GM23248 (cell line): ENCODE measurements at regions not wholly inside any gene's neighbourhood (a gene's known extent, or its start where the extent isn't known, plus 50 kb on each side); places are given as distances from the start of the nearest gene placed in this dataset.

Source experiments
- DNase-seq: peaks from one replicate; pipeline ENCODE4 v3.0.0-alpha.2; 2015
- H2AFZ ChIP-seq: fragments of 200-600 bp; sonication (generic); 2 replicates; pipeline ENCODE4 v1.6.1; 2016; ENCODE audit warnings: antibody characterized with exemption
- H3F3A ChIP-seq: fragments of 200-600 bp; sonication (generic); 2 replicates; pipeline ENCODE4 v1.6.1; 2016; ENCODE audit warnings: mild to moderate bottlenecking, antibody characterized with exemption, mixed run types; ENCODE audit not compliant: insufficient read depth
- H3K27ac ChIP-seq: fragments of 200-600 bp; sonication (generic); 2 replicates; pipeline ENCODE4 v1.5.1; 2016; ENCODE audit warnings: mild to moderate bottlenecking
- H3K27me3 ChIP-seq: fragments of 200-600 bp; sonication (generic); replicated peaks from 2 replicates; pipeline ENCODE4 v1.6.1; 2016; ENCODE audit warnings: mild to moderate bottlenecking; ENCODE audit not compliant: insufficient read depth
- H3K36me3 ChIP-seq: fragments of 200-600 bp; sonication (generic); 2 replicates; pipeline ENCODE4 v1.6.1; 2016; ENCODE audit warnings: low read depth, mild to moderate bottlenecking
- H3K4me1 ChIP-seq: fragments of 200-600 bp; sonication (generic); 2 replicates; pipeline ENCODE4 v1.6.1; 2016; ENCODE audit warnings: mild to moderate bottlenecking; ENCODE audit not compliant: insufficient read depth
- H3K4me2 ChIP-seq: fragments of 200-600 bp; sonication (generic); one replicate; pipeline ENCODE4 v1.6.1; 2016; ENCODE audit warnings: mild to moderate bottlenecking; ENCODE audit not compliant: unreplicated experiment
- H3K4me3 ChIP-seq: fragments of 200-600 bp; sonication (generic); 2 replicates; pipeline ENCODE4 v1.5.1; 2016; ENCODE audit warnings: mild to moderate bottlenecking
- H3K79me2 ChIP-seq: fragments of 200-600 bp; sonication (generic); 2 replicates; pipeline ENCODE4 v1.6.1; 2016; ENCODE audit warnings: mild to moderate bottlenecking; ENCODE audit not compliant: insufficient read depth
- H3K9ac ChIP-seq: fragments of 200-600 bp; sonication (generic); 2 replicates; pipeline ENCODE4 v1.6.1; 2016; ENCODE audit warnings: mild to moderate bottlenecking
- H3K9me2 ChIP-seq: fragments of 200-600 bp; sonication (generic); 2 replicates; pipeline ENCODE4 v1.6.1; 2016; ENCODE audit warnings: mixed run types, mild to moderate bottlenecking, moderate library complexity; ENCODE audit not compliant: insufficient read depth
- H3K9me3 ChIP-seq: fragments of 200-600 bp; sonication (generic); one replicate; pipeline ENCODE4 v1.6.1; 2017; ENCODE audit warnings: low read depth
- H4K20me1 ChIP-seq: fragments of 200-600 bp; sonication (generic); 2 replicates; pipeline ENCODE4 v1.6.0; 2016; ENCODE audit not compliant: insufficient read depth
- EZH2 ChIP-seq: fragments of 200-600 bp; sonication (generic); IDR thresholded peaks from 2 replicates; pipeline ENCODE4 v1.6.1; 2018; ENCODE audit warnings: antibody characterized with exemption, mild to moderate bottlenecking; ENCODE audit not compliant: insufficient read depth, poor library complexity, severe bottlenecking
- EZH2phosphoT487 ChIP-seq: fragments of 200-600 bp; sonication (generic); IDR thresholded peaks from 2 replicates; pipeline ENCODE4 v1.6.1; 2018; ENCODE audit warnings: antibody characterized with exemption, moderate library complexity, mild to moderate bottlenecking, low read depth; ENCODE audit not compliant: insufficient read depth
- WGBS, 2 experiments: methylation state at CpG; one replicate each; pipeline ENCODE4 v1.1.6; 2015 to 2017; ENCODE audit warnings: low lambda C conversion rate in 2 of 2, low coverage in 1 of 2; ENCODE audit errors: missing lambda C conversion rate in 2 of 2; 5-methylcytosine and 5-hydroxymethylcytosine counted together
- in situ Hi-C: fragments of 300-500 bp; cut with MboI; formaldehyde crosslinking; loops from 2 replicates; pipeline ENCODE4 v1.15.0; 2020

DNA sequence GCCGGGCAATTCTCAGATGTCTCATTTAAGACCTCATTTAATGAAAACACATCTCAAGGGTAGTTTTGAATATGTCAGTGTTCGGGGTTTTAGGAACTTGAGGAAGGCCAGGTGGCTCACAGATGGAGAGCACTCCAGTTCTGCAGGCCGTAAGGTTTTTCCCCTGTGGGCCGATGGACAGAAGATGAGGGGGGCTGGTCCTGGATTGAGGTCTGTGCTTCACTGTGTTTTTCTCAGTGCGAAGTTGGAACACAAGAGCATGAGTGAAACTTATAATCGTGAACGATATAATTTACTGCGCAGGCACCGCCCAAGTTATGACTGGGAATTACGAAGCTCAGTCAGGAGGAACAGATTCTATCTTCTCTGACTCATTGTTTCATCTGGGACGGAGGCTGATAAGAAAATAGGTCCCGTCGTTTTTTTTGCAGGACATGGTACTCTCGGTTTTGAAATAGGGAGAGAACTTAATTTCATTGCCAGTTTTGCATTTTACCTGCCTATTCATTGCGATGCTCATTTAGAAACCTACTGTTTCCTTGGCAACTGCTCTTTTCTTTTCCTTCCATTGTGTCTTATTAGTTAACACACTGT lies 591.0 kb upstream of the PFKP start:
- DNase-seq: no peak
- no peak overlapping the region for H3K4me2 ChIP-seq
- no peaks in the 10 kb centered on the region for H4K20me1 ChIP-seq
- H2AFZ ChIP-seq: no peak overlapping the region
- WGBS, 2 experiments: 15 to 18% methylated on average over 15 of the region's 15 CpGs
- H3K79me2 ChIP-seq: no peaks in the 10 kb centered on the region
- no peak overlapping the region for H3K27ac ChIP-seq
- no peaks in the 10 kb centered on the region for H3F3A ChIP-seq
- H3K4me3 ChIP-seq: no peak overlapping the region
- H3K9me3 ChIP-seq: no peaks in the 10 kb centered on the region
- H3K9me2 ChIP-seq: no peaks in the 10 kb centered on the region
- no peak overlapping the region for H3K9ac ChIP-seq
- no peaks in the 10 kb centered on the region for H3K36me3 ChIP-seq
- in situ Hi-C loops: no loop called here
- TF ChIP-seq EZH2phosphoT487 (no peak), EZH2 (no peak)
- no peaks in the 10 kb centered on the region for H3K27me3 ChIP-seq
- no peaks in the 10 kb centered on the region for H3K4me1 ChIP-seq

DNA sequence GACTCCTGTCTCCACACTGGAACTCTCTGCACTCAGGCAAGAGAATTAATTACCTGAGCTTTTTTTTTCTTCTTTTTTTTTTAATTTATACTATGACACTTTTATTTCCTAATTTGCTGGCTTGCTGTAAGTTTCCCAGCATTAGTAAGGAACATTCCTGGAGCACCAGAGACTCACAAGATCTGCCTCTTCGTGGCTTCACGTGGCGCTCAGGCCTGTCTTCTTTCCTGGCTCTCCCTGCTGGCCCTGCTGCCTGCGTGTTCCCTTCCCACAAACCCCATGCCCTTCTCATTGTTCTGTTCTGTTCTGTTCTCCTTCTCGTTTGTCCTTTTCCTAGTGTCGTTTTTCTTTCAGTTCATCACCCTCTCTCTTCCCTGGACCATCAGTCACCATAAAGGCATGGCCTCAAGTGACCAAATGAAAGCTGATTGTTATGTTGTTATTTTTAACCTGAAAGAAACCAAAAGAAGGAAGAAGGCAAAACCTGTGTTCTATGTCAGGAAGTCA lies 591.6 kb upstream of the PFKP start:
- 10 to 15% methylated on average over 6 of the region's 6 CpGs for WGBS, 2 experiments
- H2AFZ ChIP-seq: no peak overlapping the region
- in situ Hi-C loops: no loop called here

DNA sequence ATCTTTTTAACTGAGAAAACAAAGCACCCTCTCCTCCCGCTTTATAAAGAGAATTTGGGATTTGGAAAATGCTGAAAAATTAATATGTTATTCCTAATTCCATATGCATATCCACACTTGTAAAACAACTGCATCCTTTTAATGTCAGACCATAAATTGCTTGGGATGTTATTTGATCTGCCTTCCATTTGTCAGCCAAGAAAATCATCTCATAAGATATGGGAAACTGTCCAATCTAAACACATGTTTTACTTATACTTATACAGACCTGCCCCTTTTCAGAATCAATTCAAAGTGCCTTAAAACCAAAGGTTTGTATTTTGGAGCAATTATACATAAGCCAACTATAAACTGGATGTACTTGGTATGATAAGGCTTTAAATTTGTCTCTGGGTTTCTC lies 595.5 kb upstream of the PFKP start:
- in situ Hi-C loops: no loop called here
- TF ChIP-seq EZH2 (no peak), EZH2phosphoT487 (no peak)
- H2AFZ ChIP-seq: no peak overlapping the region
- H3K27ac ChIP-seq: no peak overlapping the region
- no peaks in the 10 kb centered on the region for H3K27me3 ChIP-seq
- H3K9ac ChIP-seq: no peak overlapping the region
- 0% methylated on average over 1 of the region's 1 CpG for WGBS, 2 experiments
- no peaks in the 10 kb centered on the region for H3K9me3 ChIP-seq
- H4K20me1 ChIP-seq: no peaks in the 10 kb centered on the region
- no peaks in the 10 kb centered on the region for H3K9me2 ChIP-seq
- no peak for DNase-seq
- no peaks in the 10 kb centered on the region for H3K36me3 ChIP-seq
- H3K4me1 ChIP-seq: no peaks in the 10 kb centered on the region
- H3F3A ChIP-seq: no peaks in the 10 kb centered on the region
- H3K4me2 ChIP-seq: no peak overlapping the region
- no peak overlapping the region for H3K4me3 ChIP-seq
- H3K79me2 ChIP-seq: no peaks in the 10 kb centered on the region

More for the DNA sequence above, 591.6 kb upstream of the PFKP start:
- Histone ChIP-seq H3K9ac (no peak overlapping the region), H3F3A (no peaks in the 10 kb centered on the region), H3K27me3 (no peaks in the 10 kb centered on the region), H3K4me2 (no peak overlapping the region), H3K9me2 (no peaks in the 10 kb centered on the region), H3K4me3 (no peak overlapping the region), H3K36me3 (no peaks in the 10 kb centered on the region), H3K9me3 (no peaks in the 10 kb centered on the region), H3K4me1 (no peaks in the 10 kb centered on the region), H4K20me1 (no peaks in the 10 kb centered on the region), H3K79me2 (no peaks in the 10 kb centered on the region), H3K27ac (no peak overlapping the region)
- no peak for DNase-seq
- TF ChIP-seq EZH2 (no peak), EZH2phosphoT487 (no peak)

DNA sequence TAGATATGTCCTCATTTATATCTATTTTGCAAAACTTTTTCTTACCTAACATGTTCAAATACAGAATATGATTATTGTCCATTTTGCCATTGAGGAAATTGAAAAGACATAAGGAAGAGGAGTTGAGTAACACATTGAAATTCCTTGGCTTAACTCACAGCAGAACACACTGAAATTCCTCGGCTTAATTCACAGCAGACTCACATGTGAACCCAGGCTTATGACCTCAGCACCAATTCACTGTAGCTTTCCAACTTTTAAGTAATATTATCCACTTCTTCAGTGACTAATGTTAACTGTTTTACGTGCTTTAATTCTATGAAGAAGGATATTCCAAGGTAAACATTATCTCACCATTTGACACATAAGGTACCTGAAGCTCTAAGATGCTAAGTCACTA lies 597.5 kb upstream of the PFKP start:
- no peak overlapping the region for H2AFZ ChIP-seq
- no peak overlapping the region for H3K4me2 ChIP-seq
- in situ Hi-C loops: no loop called here
- H3K27me3 ChIP-seq: no peaks in the 10 kb centered on the region
- 0 to 2% methylated on average over 2 of the region's 2 CpGs for WGBS, 2 experiments
- no peaks in the 10 kb centered on the region for H3K4me1 ChIP-seq
- H3K9ac ChIP-seq: no peak overlapping the region
- no peaks in the 10 kb centered on the region for H4K20me1 ChIP-seq
- H3K9me3 ChIP-seq: no peaks in the 10 kb centered on the region
- no peak overlapping the region for H3K4me3 ChIP-seq
- H3K79me2 ChIP-seq: no peaks in the 10 kb centered on the region
- no peaks in the 10 kb centered on the region for H3K36me3 ChIP-seq
- TF ChIP-seq EZH2phosphoT487 (no peak), EZH2 (no peak)
- DNase-seq: no peak
- H3K9me2 ChIP-seq: no peaks in the 10 kb centered on the region
- H3K27ac ChIP-seq: no peak overlapping the region
- H3F3A ChIP-seq: no peaks in the 10 kb centered on the region

DNA sequence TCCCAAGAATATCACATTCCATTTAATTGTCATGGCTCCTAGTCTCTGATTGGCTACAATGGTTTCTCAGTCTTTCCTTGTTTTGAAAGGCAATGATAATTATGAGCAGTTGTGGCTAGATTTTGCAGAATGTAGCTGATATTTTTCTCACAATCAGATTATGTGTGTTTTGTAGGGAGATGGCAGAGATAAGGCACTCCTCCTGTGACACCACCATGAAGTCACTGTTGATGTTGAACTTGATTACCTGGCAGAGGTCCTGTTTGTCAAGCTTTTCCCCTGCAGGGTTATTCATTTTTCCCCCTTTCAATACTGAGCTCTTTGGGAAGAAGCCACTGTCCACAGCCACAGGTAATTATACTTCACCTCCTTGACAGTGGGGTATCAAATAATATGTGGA lies 602.9 kb upstream of the PFKP start:
- DNase-seq: no peak
- H3K9me3 ChIP-seq: peaks cover 5% of the 10 kb centered on the region
- H3K9me2 ChIP-seq: no peaks in the 10 kb centered on the region
- H3K4me2 ChIP-seq: no peak overlapping the region
- H3K9ac ChIP-seq: no peak overlapping the region
- in situ Hi-C loops: no loop called here
- no peak for TF ChIP-seq EZH2phosphoT487
- no peak for TF ChIP-seq EZH2
- H3K36me3 ChIP-seq: no peaks in the 10 kb centered on the region
- no peaks in the 10 kb centered on the region for H3K79me2 ChIP-seq
- H4K20me1 ChIP-seq: no peaks in the 10 kb centered on the region
- no peaks in the 10 kb centered on the region for H3K4me1 ChIP-seq
- H3K4me3 ChIP-seq: no peak overlapping the region
- no peaks in the 10 kb centered on the region for H3F3A ChIP-seq
- no peaks in the 10 kb centered on the region for H3K27me3 ChIP-seq
- no peak overlapping the region for H2AFZ ChIP-seq
- no peak overlapping the region for H3K27ac ChIP-seq
